OCI-LY1 (cell line): ENCODE measurements at regions not wholly inside any gene's neighbourhood (a gene's known extent, or its start where the extent isn't known, plus 50 kb on each side); places are given as distances from the start of the nearest gene placed in this dataset.

Experiments
- CTCF ChIP-seq: fragments of 200-600 bp; sonication (generic), shearing (Covaris generic); IDR thresholded peaks from 2 replicates; pipeline ENCODE4 v1.5.1; 2017; ENCODE audit warnings: mild to moderate bottlenecking, antibody characterized with exemption, low read length, moderate library complexity, mixed read lengths
- EZH2 ChIP-seq: fragments of 200-600 bp; sonication (generic), shearing (Covaris generic); IDR thresholded peaks from 2 replicates; pipeline ENCODE4 v1.8.0; 2017; ENCODE audit warnings: borderline replicate concordance, mixed run types, mild to moderate bottlenecking, antibody characterized with exemption, low read length, moderate library complexity, mixed read lengths

GRCh38 chr2:176682278-176682677, 413.0 kb downstream of the MTX2 start:
- no peak for TF ChIP-seq CTCF
- no peak for TF ChIP-seq EZH2
